ENCODE measurements at regions not wholly inside any gene's neighbourhood (a gene's known extent, or its start where the extent isn't known, plus 50 kb on each side); places are given as distances from the start of the nearest gene placed in this dataset.

GRCh38 chr6:159324596-159324995 lies 155.4 kb downstream of the FNDC1 start:
- TF ChIP-seq CTCF (IDR thresholded peaks at IDR 0.05), result no peak
- no peak for TF ChIP-seq POLR2A (IDR thresholded peaks at IDR 0.05)
